DOHH2 (cell line): ENCODE measurements at regions not wholly inside any gene's neighbourhood (a gene's known extent, or its start where the extent isn't known, plus 50 kb on each side); places are given as distances from the start of the nearest gene placed in this dataset.

ENCODE experiments used
- CTCF ChIP-seq: fragments of 200-600 bp; sonication (generic); IDR thresholded peaks from one replicate; pipeline ENCODE4 v1.5.1; 2014; ENCODE audit warnings: antibody characterized with exemption, mild to moderate bottlenecking, low read depth, low read length; ENCODE audit not compliant: poor library complexity, severe bottlenecking
- EZH2phosphoT487 ChIP-seq: fragments of 200-600 bp; sonication (generic); IDR thresholded peaks from 2 replicates; pipeline ENCODE4 v1.6.1; 2017; ENCODE audit warnings: borderline replicate concordance, mild to moderate bottlenecking, antibody characterized with exemption, low read length, moderate library complexity, mixed read lengths

- no peak for TF ChIP-seq EZH2phosphoT487
- TF ChIP-seq CTCF: no peak
These were observed 475.7 kb downstream of the EBF1 start for GRCh38 chr5:158623971-158624370.
